Immature natural killer cell (primary cell): ENCODE measurements at regions not wholly inside any gene's neighbourhood (a gene's known extent, or its start where the extent isn't known, plus 50 kb on each side); places are given as distances from the start of the nearest gene placed in this dataset.

Source experiments
- DNase-seq, 3 donors: peaks; one replicate each; pipeline ENCODE4 v3.0.0; 2022; ENCODE audit warnings: mixed read lengths in 1 of 3
- H3K27ac Mint-ChIP-seq, 6 donors: one replicate each; pipeline ENCODE4 v1.8.0; 2020; ENCODE audit warnings: mixed read lengths in 6 of 6, mild to moderate bottlenecking in 5 of 6, inconsistent platforms in 4 of 6, moderate library complexity in 3 of 6
- H3K27me3 Mint-ChIP-seq, 3 donors: one replicate each; pipeline ENCODE4 v1.8.0; 2020 to 2021; ENCODE audit warnings: low read depth in 3 of 3, mild to moderate bottlenecking in 3 of 3, mixed read lengths in 3 of 3, moderate library complexity in 3 of 3, inconsistent platforms in 1 of 3
- H3K36me3 Mint-ChIP-seq, 3 donors: one replicate each; pipeline ENCODE4 v1.8.0; 2020; ENCODE audit warnings: mixed read lengths in 3 of 3, inconsistent platforms in 2 of 3, mild to moderate bottlenecking in 2 of 3
- H3K4me1 Mint-ChIP-seq, 2 donors: one replicate each; pipeline ENCODE4 v1.8.0; 2020; ENCODE audit warnings: inconsistent platforms in 2 of 2, mild to moderate bottlenecking in 2 of 2, mixed read lengths in 2 of 2, moderate library complexity in 1 of 2
- H3K4me3 Mint-ChIP-seq, 5 donors: one replicate each; pipeline ENCODE4 v1.8.0; 2020; ENCODE audit warnings: mild to moderate bottlenecking in 5 of 5, mixed read lengths in 5 of 5, inconsistent platforms in 3 of 5, moderate library complexity in 3 of 5
- H3K9me3 Mint-ChIP-seq, 6 donors: one replicate each; pipeline ENCODE4 v1.8.0; 2020; ENCODE audit warnings: mild to moderate bottlenecking in 6 of 6, mixed read lengths in 6 of 6, inconsistent platforms in 4 of 6, moderate library complexity in 3 of 6

GRCh38 chr2:103734911-103735310 lies 973.1 kb downstream of the TMEM182 start:
- peaks cover 0 to 8% (median 0%) of the 10 kb centered on the region in 3 donors for H3K27me3 Mint-ChIP-seq
- H3K4me1 Mint-ChIP-seq, result no peaks in the 10 kb centered on the region
- H3K4me3 Mint-ChIP-seq, result no peak overlapping the region
- no peak overlapping the region for H3K27ac Mint-ChIP-seq
- H3K9me3 Mint-ChIP-seq, result peaks cover 22 to 72% (median 33%) of the 10 kb centered on the region in 6 donors
- DNase-seq, result no peak
- no peaks in the 10 kb centered on the region for H3K36me3 Mint-ChIP-seq

GRCh38 chr2:103738108-103738507 lies 976.3 kb downstream of the TMEM182 start:
- Mint-ChIP-seq H3K36me3 (no peaks in the 10 kb centered on the region), H3K4me3 (no peak overlapping the region), H3K9me3 (peaks cover 16 to 47% (median 25%) of the 10 kb centered on the region in 6 donors), H3K4me1 (no peaks in the 10 kb centered on the region), H3K27me3 (peaks cover 0 to 5% (median 0%) of the 10 kb centered on the region in 3 donors), H3K27ac (no peak overlapping the region)
- no peak for DNase-seq

GRCh38 chr2:103738606-103739005 lies 976.8 kb downstream of the TMEM182 start:
- Mint-ChIP-seq H3K4me3 (no peak overlapping the region), H3K36me3 (no peaks in the 10 kb centered on the region), H3K27ac (no peak overlapping the region), H3K9me3 (peaks cover 14 to 43% (median 25%) of the 10 kb centered on the region in 6 donors), H3K4me1 (no peaks in the 10 kb centered on the region), H3K27me3 (peaks cover 0 to 3% (median 0%) of the 10 kb centered on the region in 3 donors)
- no peak for DNase-seq

- H3K4me1 Mint-ChIP-seq, result no peaks in the 10 kb centered on the region
- no peak overlapping the region for H3K27ac Mint-ChIP-seq
These were observed 977.4 kb downstream of the TMEM182 start for GRCh38 chr2:103739186-103739585.

GRCh38 chr2:103739921-103740320 lies 978.1 kb downstream of the TMEM182 start:
- no peak for DNase-seq
- Mint-ChIP-seq H3K4me1 (no peaks in the 10 kb centered on the region), H3K27me3 (peaks cover 0 to 2% (median 0%) of the 10 kb centered on the region in 3 donors), H3K9me3 (peaks cover 6 to 32% (median 16%) of the 10 kb centered on the region in 6 donors), H3K36me3 (no peaks in the 10 kb centered on the region), H3K27ac (no peak overlapping the region), H3K4me3 (no peak overlapping the region)

More at GRCh38 chr2:103739186-103739585, 977.4 kb downstream of the TMEM182 start:
- DNase-seq, result no peak
- Mint-ChIP-seq H3K27me3 (peaks cover 0 to 3% (median 0%) of the 10 kb centered on the region in 3 donors), H3K36me3 (no peaks in the 10 kb centered on the region), H3K4me3 (no peak overlapping the region), H3K9me3 (peaks cover 8 to 40% (median 22%) of the 10 kb centered on the region in 6 donors)

GRCh38 chr2:103740631-103741030 lies 978.8 kb downstream of the TMEM182 start:
- peaks cover 5 to 30% (median 17%) of the 10 kb centered on the region in 6 donors for H3K9me3 Mint-ChIP-seq
- no peak for DNase-seq
- H3K36me3 Mint-ChIP-seq, result no peaks in the 10 kb centered on the region
- H3K27ac Mint-ChIP-seq, result no peak overlapping the region
- H3K27me3 Mint-ChIP-seq, result peaks cover 0 to 2% (median 0%) of the 10 kb centered on the region in 3 donors
- H3K4me3 Mint-ChIP-seq, result no peak overlapping the region
- H3K4me1 Mint-ChIP-seq, result no peaks in the 10 kb centered on the region

- peaks cover 0 to 3% (median 2%) of the 10 kb centered on the region in 3 donors for H3K27me3 Mint-ChIP-seq
- no peak for DNase-seq
- no peaks in the 10 kb centered on the region for H3K36me3 Mint-ChIP-seq
- no peaks in the 10 kb centered on the region for H3K4me1 Mint-ChIP-seq
- no peak overlapping the region for H3K27ac Mint-ChIP-seq
- no peak overlapping the region for H3K4me3 Mint-ChIP-seq
- H3K9me3 Mint-ChIP-seq, result peaks cover 8 to 23% (median 16%) of the 10 kb centered on the region in 6 donors
These were observed 981.4 kb downstream of the TMEM182 start for GRCh38 chr2:103743195-103743594.

GRCh38 chr2:103754530-103754929 lies 992.7 kb downstream of the TMEM182 start:
- H3K9me3 Mint-ChIP-seq, result peaks cover 4 to 45% (median 9%) of the 10 kb centered on the region in 6 donors
- no peak overlapping the region for H3K4me3 Mint-ChIP-seq
- no peaks in the 10 kb centered on the region for H3K4me1 Mint-ChIP-seq
- DNase-seq, result no peak
- peaks cover 0 to 5% (median 3%) of the 10 kb centered on the region in 3 donors for H3K36me3 Mint-ChIP-seq
- no peaks in the 10 kb centered on the region for H3K27me3 Mint-ChIP-seq
- H3K27ac Mint-ChIP-seq, result no peak overlapping the region

GRCh38 chr2:103773884-103774283 lies 1012.1 kb downstream of the TMEM182 start:
- H3K27ac Mint-ChIP-seq, result no peak overlapping the region
- H3K36me3 Mint-ChIP-seq, result peaks cover 0 to 3% (median 0%) of the 10 kb centered on the region in 3 donors
- DNase-seq, result no peak
- H3K9me3 Mint-ChIP-seq, result peaks cover 8 to 40% (median 14%) of the 10 kb centered on the region in 6 donors
- H3K27me3 Mint-ChIP-seq, result peaks cover 0 to 5% (median 0%) of the 10 kb centered on the region in 3 donors
- no peaks in the 10 kb centered on the region for H3K4me1 Mint-ChIP-seq
- no peak overlapping the region for H3K4me3 Mint-ChIP-seq

- Mint-ChIP-seq H3K4me1 (no peaks in the 10 kb centered on the region), H3K9me3 (peaks cover 3 to 39% (median 14%) of the 10 kb centered on the region in 6 donors), H3K36me3 (peaks cover 0 to 4% (median 0%) of the 10 kb centered on the region in 3 donors), H3K27me3 (peaks cover 0 to 2% (median 0%) of the 10 kb centered on the region in 3 donors), H3K27ac (no peak overlapping the region), H3K4me3 (no peak overlapping the region)
- DNase-seq, result no peak
These were observed 1018.4 kb downstream of the TMEM182 start for GRCh38 chr2:103780088-103780702.

- H3K36me3 Mint-ChIP-seq, result peaks cover 0 to 4% (median 0%) of the 10 kb centered on the region in 3 donors
- DNase-seq, result no peak
- H3K4me3 Mint-ChIP-seq, result no peak overlapping the region
- peaks cover 3 to 31% (median 9%) of the 10 kb centered on the region in 6 donors for H3K9me3 Mint-ChIP-seq
- H3K4me1 Mint-ChIP-seq, result no peaks in the 10 kb centered on the region
- peaks cover 0 to 2% (median 0%) of the 10 kb centered on the region in 3 donors for H3K27me3 Mint-ChIP-seq
- no peak overlapping the region for H3K27ac Mint-ChIP-seq
These were observed 1019.5 kb downstream of the TMEM182 start for GRCh38 chr2:103781313-103781712.

- no peak for DNase-seq
- H3K27ac Mint-ChIP-seq, result no peak overlapping the region
- no peaks in the 10 kb centered on the region for H3K4me1 Mint-ChIP-seq
- H3K36me3 Mint-ChIP-seq, result peaks cover 0 to 4% (median 0%) of the 10 kb centered on the region in 3 donors
- peaks cover 2 to 38% (median 9%) of the 10 kb centered on the region in 6 donors for H3K9me3 Mint-ChIP-seq
- peaks cover 0 to 2% (median 0%) of the 10 kb centered on the region in 3 donors for H3K27me3 Mint-ChIP-seq
- no peak overlapping the region for H3K4me3 Mint-ChIP-seq
These were observed 1022.4 kb downstream of the TMEM182 start for GRCh38 chr2:103784261-103784660.

GRCh38 chr2:103785432-103785831 lies 1023.6 kb downstream of the TMEM182 start:
- no peak for DNase-seq
- no peak overlapping the region for H3K4me3 Mint-ChIP-seq
- no peak overlapping the region for H3K27ac Mint-ChIP-seq
- peaks cover 0 to 4% (median 0%) of the 10 kb centered on the region in 3 donors for H3K36me3 Mint-ChIP-seq
- no peaks in the 10 kb centered on the region for H3K4me1 Mint-ChIP-seq
- peaks cover 2 to 36% (median 7%) of the 10 kb centered on the region in 6 donors for H3K9me3 Mint-ChIP-seq
- peaks cover 0 to 2% (median 0%) of the 10 kb centered on the region in 3 donors for H3K27me3 Mint-ChIP-seq

- Mint-ChIP-seq H3K4me1 (no peaks in the 10 kb centered on the region), H3K27me3 (peaks cover 0 to 2% (median 0%) of the 10 kb centered on the region in 3 donors), H3K27ac (no peak overlapping the region), H3K9me3 (peaks cover 3 to 39% (median 7%) of the 10 kb centered on the region in 6 donors), H3K4me3 (no peak overlapping the region), H3K36me3 (peaks cover 0 to 4% (median 0%) of the 10 kb centered on the region in 3 donors)
- DNase-seq, result no peak
These were observed 1024.1 kb downstream of the TMEM182 start for GRCh38 chr2:103785956-103786355.
